KBM-7 (cell line): ENCODE measurements at regions not wholly inside any gene's neighbourhood (a gene's known extent, or its start where the extent isn't known, plus 50 kb on each side); places are given as distances from the start of the nearest gene placed in this dataset.
"Not testable (repeated sequence)": the region's sequence is repeated elsewhere in the genome, so short reads cannot be mapped to it uniquely, and the experiment has no call there.

Experiments used
- DNase-seq: peaks from one replicate; pipeline ENCODE4 v3.0.0-alpha.2; 2015
- in situ Hi-C: fragments of 300-500 bp; cut with MboI; formaldehyde crosslinking; loops from 2 replicates; pipeline ENCODE4 v1.14.3; 2020; ENCODE audit warnings: low sequenced_read_pairs, low pct_unique_long_range_greater_than_20kb, mixed read lengths

DNA sequence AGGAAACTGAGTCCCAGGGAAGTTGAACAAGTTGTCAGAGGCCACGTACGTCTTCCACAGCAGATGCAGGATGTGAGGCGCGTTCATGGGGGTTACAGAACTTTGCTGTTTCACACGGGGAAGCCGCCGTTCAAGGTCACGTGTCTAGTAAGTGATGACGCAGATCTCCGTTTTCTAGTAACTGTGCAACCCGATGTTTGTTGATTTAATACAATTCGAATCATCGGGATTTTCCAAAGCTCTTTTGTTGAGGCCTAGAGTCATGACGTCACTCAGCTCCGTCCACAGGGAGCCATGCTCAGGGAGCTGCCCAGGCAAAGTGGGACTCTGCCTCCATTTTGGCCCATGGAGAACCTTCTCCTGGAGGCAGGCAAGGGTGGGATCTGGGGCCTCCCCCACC lies 1121.8 kb downstream of the TBC1D22A start:
- DNase-seq, result no peak
- in situ Hi-C loops, result no loop called here

DNA sequence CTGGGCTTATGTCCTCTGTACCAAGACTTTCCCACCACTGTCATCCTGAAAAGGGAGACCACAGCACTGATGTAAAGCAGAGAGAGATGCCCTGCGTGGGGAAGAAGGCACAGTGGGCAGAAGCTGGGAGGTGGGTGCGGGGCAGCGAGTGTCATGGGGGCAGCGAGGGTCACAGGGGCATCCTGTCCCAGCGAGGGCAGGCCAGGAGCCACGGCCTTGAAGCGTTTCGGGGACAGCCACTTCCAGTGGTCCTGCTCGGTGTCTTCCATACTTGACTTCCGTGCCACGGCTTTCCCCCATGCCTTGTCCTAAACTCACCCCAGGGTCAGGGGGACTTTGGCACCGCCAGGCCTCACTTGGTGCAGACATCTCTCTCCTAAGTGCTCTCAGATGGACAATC lies 1121.3 kb downstream of the TBC1D22A start:
- in situ Hi-C loops, result no loop called here

DNA sequence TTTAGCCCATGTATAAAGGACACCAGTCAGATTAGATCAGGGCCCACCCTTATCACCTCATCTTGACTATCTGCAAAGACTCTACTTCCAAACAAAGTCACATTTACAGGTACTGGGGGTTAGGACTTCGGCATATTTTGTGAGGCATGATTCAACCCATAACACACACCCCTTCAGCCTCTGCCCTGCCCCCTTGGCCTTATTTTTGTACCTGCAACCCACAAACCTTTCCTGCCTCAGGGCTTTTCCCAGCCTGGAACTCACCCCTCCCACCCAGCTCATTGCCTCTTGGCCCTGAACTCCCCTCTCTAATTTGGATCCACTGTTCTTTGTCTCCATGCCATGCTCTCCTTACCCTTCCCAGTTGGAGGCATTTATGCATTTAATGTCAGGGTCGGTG lies 1116.9 kb downstream of the TBC1D22A start:
- no peak for DNase-seq
- in situ Hi-C loops, result no loop called here

More for the DNA sequence above, 1121.3 kb downstream of the TBC1D22A start:
- DNase-seq, result no peak

DNA sequence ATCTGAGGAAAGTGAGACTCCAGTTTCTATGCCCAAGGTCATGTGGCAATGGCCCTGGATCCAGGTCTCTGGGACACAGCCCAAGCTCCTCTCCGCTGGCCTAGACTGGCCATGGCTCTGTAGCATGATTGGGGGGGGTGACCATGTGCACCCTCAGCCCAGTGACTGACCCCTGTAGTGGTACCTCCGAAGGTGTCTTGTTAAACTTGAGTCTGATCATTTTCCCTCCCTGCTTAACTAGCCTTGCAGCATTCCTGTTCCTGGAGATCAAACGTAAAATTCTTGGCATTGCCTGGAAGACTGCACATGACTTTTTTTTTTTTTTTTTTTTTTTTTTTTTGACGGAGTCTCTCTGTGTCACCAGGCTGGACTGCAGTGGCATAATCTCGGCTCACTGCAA lies 1116.0 kb downstream of the TBC1D22A start:
- no peak for DNase-seq
- in situ Hi-C loops, result no loop called here

DNA sequence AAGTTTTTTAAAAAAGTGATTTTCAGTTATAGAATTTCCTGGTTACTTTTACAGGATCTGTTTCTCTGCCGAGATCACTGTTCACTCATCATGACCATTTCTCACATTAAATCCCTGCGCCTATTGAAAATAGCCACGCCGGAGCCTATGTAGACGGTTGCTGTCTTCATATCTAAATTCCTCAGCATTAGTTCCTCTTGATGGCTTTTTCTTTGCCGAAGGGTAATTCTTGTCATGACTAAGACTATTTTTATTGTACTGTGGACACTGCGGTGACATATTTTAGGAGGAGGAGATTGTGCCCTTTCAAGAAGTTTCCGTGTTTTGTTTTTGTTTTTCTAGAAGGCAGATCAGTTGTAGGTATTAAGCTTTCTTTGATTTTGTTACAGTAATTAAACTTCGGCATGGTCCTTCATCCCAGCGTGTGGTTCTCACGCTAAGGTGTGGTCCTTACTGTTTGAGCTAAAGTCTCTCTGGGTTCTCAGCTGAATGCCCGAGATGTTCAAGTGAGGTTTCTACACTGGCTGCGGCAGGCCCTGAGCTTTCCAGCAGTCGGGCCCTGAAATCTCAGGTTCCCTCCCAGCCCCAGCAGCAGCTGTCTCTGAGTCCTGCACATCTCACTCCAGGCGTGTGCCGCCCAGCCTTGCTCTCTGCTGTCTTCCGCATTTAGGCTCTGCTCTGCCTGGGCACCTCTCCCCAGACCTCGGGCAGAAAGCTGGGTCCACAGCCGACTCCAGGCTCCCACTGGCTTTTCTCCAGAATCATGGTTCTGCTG lies 1110.5 kb downstream of the TBC1D22A start:
- no peak for DNase-seq
- in situ Hi-C loops, result no loop called here

DNA sequence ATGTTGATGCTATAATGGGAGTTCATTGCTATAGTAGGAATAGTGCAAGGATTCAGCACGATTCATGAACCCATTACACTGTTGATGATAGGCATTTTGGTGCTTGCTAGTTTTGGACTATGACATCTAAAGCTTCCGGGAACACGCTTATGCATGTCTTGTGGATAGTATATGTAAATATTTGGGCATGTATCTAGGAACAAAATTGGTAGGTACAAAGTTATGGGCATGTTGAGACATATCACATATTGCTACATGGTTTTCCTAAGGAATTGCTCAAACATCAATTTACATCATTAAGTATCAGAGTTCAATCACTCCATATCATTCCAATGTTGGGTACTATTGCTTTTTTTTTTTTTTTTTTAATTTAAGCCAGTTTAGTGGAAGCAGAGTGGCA lies 1103.2 kb downstream of the TBC1D22A start:
- in situ Hi-C loops, result no loop called here
- no peak for DNase-seq

DNA sequence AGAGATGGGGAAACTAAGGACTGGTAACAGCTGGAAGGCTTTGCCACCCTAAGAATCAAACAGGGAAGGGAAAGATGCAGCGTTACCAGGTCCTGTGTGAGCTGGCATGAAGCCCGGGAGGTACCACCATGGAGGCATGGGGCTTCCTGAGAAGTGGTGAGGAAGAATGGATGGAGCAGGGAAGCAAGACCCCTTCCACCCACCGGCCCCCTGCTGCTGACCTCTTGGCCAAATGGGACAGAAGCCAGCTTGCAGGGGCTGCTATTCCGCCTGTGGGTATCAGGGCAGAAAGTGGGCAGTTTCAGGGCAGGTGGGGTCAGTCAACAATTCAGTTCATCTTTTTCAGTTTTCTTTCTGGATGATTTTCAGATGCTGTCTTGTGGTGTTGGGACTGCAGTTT lies 1099.9 kb downstream of the TBC1D22A start:
- no peak for DNase-seq
- in situ Hi-C loops, result no loop called here

DNA sequence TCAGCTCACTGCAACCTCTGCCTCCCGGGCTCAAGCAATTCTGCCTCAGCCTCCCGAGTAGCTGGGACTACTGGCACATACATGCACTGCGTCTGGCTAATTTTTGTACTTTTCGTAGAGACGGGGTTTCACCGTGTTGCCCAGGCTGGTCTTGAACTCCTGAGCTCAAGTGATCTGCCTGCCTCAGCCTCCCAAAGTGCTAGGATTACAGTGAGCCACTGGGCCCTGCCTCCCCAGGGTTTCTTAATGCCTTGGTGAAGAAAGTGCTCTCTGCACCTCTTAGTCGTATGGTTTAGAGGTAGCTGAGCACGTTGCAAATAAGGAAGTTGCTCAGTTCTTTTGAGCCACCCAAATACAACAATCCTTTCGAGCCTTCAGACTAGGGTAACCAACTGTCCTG lies 1098.5 kb downstream of the TBC1D22A start:
- DNase-seq, in situ Hi-C loops: not testable (repeated sequence)

DNA sequence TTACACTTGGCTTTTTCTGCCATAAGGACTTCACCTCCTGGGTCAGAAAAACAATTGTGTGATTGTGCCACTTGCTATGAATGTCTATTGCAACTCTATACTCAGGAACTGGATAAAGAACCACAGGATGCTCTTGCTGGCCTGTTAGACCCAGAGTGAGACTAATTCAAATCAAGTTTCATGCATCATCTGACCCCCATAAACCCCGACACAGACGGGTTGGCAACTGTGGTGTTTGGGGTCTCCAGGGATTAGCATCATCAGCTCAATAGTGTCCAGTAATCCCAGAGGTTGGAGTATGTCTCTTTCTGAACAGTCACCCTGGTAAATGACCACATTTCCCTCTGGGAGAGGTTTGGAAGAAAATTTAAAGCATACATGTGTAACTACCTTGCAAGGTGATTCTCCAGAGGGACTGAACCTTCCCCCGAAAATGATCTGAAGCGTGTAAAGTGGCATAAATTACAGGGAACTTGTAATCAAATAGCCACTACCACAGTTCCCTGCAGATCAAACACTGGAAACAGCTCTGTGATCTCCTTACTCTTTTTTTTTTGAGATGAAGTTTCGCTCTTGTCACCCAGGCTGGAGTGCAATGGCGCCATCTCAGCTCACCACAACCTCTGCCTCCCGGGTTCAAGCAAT lies 1097.6 kb downstream of the TBC1D22A start:
- in situ Hi-C loops, result no loop called here
- DNase-seq, result no peak

DNA sequence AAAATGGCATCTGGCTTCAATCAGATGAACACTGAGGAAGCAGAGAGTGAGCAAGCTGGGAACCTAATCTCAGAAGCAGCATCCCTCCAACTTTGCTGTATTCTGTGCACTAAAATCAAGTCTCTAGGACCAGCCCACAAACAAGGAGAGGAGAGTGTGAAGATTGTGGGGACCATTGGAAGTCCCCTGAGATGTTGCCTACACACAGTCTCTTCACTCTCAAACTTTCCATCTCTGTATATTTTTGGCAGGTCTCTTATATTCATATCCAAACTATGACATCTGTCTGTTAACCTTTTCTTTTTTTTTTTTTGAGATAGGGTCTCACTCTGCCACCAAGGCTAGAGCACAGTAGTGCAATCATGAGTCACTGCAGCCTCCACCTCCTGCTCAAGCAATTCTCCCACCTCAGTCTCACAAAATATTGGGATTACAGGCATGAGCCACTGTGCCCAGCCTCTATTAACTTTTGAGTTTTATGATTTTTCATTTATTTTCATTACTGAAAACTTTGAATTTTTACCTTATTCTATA lies 1096.4 kb downstream of the TBC1D22A start:
- in situ Hi-C loops, result no loop called here
- DNase-seq, result no peak

DNA sequence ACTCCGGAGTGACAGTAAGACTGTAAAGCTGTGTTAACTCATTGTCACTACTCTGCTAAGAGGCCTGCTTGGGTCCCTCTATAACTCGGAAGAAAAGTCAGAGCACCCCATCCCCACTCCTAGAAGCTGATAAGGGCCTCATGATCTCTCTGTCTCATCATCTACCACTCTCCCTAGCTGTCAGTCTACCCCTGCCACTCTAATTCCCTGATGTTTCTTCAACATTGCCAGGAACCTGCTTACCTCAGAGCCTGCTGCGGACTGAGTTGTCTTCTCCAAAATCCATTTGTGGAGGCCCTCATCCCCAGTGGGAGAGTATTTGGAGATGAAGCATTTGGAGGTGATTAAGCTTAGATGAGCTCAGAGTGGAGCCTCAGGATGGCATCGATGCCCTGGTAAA lies 1092.2 kb downstream of the TBC1D22A start:
- DNase-seq, result no peak
- in situ Hi-C loops, result no loop called here

DNA sequence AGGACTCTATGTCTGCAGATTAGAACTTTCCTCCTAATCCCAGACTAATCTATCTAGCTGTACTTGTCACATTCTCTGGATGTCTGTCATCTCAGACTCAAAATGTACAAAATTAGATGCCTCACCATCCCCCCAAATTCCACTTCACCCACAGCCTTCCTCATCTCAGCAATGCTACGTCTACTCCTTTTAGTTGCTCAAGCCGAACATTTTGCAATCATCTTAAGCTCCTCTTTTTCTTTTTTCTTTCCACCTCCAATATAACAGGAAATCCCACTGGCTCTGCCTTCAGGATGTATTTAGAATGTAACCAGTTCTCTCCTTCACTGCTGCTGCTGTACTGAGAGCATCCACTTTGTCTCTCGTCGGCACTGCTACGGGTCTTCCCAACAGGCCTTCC lies 1091.8 kb downstream of the TBC1D22A start:
- in situ Hi-C loops, result no loop called here

DNA sequence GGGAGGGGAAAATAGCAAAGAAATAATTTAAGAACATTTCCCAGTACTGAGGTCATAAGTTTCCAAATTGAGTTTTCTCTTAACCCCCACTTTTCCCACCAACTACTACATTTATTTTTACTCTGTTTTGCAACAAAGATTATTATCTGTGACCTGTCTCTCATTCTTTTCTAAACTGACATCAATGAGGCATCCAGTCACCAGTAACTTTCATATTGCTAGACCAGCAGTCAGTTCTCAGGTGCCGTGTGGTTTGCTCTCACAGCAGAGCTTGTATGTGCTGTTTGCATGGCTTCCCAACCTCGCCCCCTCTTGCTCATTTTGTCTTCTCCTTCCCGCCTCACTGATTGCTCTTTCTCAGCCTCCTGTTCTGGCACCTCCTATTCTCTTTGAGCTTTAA lies 1091.3 kb downstream of the TBC1D22A start:
- no peak for DNase-seq
- in situ Hi-C loops, result no loop called here

More for the DNA sequence above, 1091.8 kb downstream of the TBC1D22A start:
- DNase-seq, result no peak

DNA sequence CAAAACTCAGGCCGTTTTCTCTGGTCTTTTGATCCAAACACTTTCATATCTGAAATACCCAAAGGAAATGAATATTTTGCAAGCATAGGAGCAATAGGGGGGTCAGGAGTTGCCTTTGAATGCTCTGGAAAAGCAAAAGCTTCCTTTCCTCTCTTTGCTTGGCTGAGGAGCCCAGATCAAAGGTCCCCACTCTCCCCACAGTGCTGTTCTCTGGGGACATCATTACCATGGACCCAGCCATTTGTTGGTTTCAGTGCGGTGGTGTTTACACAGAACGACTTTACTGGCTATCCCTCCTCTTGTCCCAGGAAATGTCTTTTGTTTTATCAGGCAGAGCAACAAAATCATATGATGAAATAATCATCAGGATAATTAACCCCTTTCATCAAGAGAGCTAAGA lies 1089.1 kb downstream of the TBC1D22A start:
- in situ Hi-C loops, result no loop called here
- DNase-seq, result no peak

DNA sequence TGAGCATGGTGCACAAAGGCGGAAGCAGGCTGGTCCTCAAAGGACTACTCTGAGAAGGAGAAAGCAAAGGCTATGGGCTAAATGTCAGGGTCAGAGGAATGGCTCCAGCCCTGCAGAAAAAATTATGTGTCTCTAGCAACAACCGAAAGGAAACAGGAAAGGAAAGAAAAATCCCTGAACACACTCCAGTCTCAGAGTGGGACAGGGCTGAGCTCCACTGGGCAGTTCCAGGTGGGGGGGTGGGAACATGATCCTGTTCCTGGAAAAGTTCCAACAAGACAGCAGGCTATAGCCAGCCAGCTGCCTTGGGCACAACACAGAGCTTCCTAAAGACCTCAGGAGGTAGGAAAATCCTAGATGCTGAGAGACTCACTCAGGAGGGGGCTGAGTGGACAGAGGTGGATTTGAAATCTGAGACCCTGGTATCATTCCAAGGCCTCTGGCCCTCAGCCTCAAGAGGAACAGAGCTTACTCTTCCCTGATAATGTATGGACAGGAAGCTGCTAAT lies 1088.2 kb downstream of the TBC1D22A start:
- no peak for DNase-seq
- in situ Hi-C loops, result no loop called here

DNA sequence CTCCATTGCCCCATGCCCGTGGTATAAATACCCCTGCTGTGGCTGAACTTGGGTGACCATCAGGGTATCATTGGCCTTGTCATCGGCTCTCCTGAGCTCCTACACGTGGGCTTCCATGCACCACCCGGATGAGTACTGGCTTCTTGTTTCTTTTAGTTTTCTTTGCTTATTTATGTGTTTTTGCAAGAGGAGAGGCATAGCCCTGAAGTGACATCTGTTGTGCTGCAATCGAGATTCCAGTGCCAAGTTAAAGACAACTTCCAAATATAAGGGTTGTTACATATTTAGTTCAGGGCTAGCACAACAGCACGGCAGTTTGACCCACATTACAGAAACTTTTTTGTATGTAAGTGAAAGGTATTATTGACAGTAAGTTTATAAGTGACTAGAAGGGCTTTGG lies 1087.1 kb downstream of the TBC1D22A start:
- no peak for DNase-seq
- in situ Hi-C loops, result no loop called here

DNA sequence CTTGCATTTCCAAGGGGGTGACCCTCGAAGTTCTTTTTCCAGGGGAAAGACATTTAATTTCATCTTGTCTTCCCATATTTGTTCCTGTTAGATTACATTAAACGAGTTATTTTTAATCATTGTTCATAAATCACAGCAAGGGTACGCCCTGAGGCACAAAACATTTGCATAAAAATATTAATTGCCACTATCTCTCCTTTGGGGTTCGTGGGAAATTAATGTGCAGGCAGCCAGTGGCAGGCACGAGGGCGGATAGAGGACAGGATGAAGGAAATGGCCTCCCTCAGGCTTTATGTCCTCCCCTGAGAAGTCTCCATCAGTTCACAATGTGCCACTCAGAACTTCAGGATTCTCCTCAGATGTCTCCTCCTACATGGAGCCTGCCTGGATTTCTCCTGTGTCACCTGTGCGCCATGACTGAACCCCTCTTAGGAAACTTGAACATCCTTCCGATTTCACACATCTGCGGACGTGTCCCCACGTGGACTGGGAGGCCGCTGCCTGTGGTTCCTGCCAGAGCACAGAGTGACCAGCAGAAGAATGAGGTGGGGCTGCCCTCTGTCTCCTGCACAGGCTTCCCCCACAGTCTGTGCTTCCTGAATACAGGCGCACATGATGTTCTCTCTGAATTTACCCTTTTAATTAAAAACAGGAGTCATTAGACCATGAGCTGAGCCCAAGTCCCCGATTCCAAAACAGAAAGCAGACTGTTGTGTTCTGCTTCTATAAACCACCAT lies 1085.9 kb downstream of the TBC1D22A start:
- in situ Hi-C loops, result no loop called here
- DNase-seq, result no peak

DNA sequence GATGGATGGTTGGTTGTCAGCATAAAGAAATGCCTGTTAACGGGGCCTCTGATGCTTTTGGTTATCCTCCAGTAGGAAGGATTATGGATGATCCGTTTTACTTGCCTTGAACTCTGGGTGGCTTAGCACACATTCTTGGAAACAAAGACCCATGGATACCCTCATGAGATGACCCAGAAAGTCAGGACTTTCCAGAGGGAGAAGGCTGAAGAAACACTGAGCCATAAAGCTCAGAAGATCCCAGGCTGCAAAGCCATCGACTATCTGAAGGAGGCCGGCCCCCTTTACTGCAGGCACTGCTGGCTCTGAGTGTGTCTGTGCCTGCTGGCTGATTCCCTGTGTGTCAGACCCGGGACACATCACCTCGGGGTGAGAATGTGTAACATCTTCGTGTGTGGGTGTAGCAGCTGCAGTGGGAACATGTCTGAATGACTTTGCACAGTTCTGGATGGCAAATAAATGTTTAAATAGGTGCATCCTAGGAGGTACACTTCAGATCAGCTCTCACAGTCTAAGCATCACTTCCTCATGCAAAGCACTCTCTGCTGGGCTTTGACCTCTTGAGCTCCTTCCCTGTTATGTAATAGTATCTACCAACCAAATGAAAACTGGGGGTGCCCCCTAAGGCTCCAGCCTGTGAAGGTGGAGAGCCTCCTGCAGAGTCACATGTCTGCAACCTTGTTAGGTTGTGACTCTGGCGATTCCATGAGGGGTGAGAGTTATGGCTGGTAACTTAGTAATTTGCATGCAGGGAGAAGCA lies 1084.9 kb downstream of the TBC1D22A start:
- no peak for DNase-seq
- in situ Hi-C loops, result no loop called here

DNA sequence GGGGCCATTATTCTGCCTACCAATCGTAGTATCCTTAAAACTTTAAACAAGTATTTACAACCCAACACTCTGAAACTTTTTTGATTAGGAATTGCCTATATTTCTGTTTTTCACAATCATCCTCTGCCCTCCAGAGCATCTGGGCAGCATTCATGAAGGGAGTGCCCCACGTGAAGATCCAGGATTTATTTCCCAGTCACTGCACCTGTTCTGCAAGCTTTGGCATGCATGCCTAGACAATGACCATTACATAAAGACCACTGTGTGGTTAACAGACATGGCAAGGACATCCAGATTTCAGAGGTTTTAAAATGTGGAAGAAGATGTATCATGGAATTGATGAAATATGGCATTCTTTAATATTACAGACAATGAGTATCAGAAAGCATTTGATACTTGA lies 1083.8 kb downstream of the TBC1D22A start:
- DNase-seq, result no peak

More for the DNA sequence above, 1083.8 kb downstream of the TBC1D22A start:
- in situ Hi-C loops, result no loop called here
